Neural crest cell (in vitro differentiated cells): ENCODE measurements at regions not wholly inside any gene's neighbourhood (a gene's known extent, or its start where the extent isn't known, plus 50 kb on each side); places are given as distances from the start of the nearest gene placed in this dataset.

Experiments used
- DNase-seq: peaks from one replicate; pipeline ENCODE4 v3.0.0; 2021; ENCODE audit warnings: low read depth, mixed read lengths, low spot score
- H3K27ac Mint-ChIP-seq: one replicate; pipeline ENCODE4 v1.8.0; 2021; ENCODE audit warnings: mild to moderate bottlenecking, mixed read lengths; ENCODE audit not compliant: unreplicated experiment
- H3K27me3 Mint-ChIP-seq: 2 replicates; pipeline ENCODE4 v1.8.0; 2021; ENCODE audit warnings: low read depth, mild to moderate bottlenecking, mixed read lengths
- H3K36me3 Mint-ChIP-seq: 2 replicates; pipeline ENCODE4 v1.8.0; 2021; ENCODE audit warnings: low read depth, mild to moderate bottlenecking, mixed read lengths
- H3K4me1 Mint-ChIP-seq: 2 replicates; pipeline ENCODE4 v1.8.0; 2021; ENCODE audit warnings: mixed read lengths
- H3K4me3 Mint-ChIP-seq: one replicate; pipeline ENCODE4 v1.8.0; 2021; ENCODE audit warnings: mild to moderate bottlenecking, mixed read lengths
- H3K9me3 Mint-ChIP-seq: 2 replicates; pipeline ENCODE4 v1.8.0; 2021; ENCODE audit warnings: mixed read lengths
- CTCF ChIP-seq: fragments of 200-600 bp; sonication (generic); conservative IDR thresholded peaks from 2 replicates; pipeline ENCODE4 v1.5.0; 2021; ENCODE audit warnings: antibody characterized with exemption, mild to moderate bottlenecking

GRCh38 chr6:124885171-124885570, 77.1 kb upstream of the RNF217 start:
- DNase-seq = no peak
- no peak overlapping the region for H3K27ac Mint-ChIP-seq
- TF ChIP-seq CTCF = no peak
- H3K4me1 Mint-ChIP-seq = peaks cover 23% of the 10 kb centered on the region
- H3K4me3 Mint-ChIP-seq = no peak overlapping the region
- H3K27me3 Mint-ChIP-seq = no peaks in the 10 kb centered on the region
- H3K9me3 Mint-ChIP-seq = no peaks in the 10 kb centered on the region
- no peaks in the 10 kb centered on the region for H3K36me3 Mint-ChIP-seq

GRCh38 chr6:124887872-124888580, 74.2 kb upstream of the RNF217 start:
- no peak overlapping the region for H3K27ac Mint-ChIP-seq
- no peak for DNase-seq
- H3K4me1 Mint-ChIP-seq = peaks cover 17% of the 10 kb centered on the region
- no peak for TF ChIP-seq CTCF
- no peaks in the 10 kb centered on the region for H3K36me3 Mint-ChIP-seq
- H3K27me3 Mint-ChIP-seq = no peaks in the 10 kb centered on the region
- H3K4me3 Mint-ChIP-seq = no peak overlapping the region
- peaks cover 2% of the 10 kb centered on the region for H3K9me3 Mint-ChIP-seq

GRCh38 chr6:124888581-124889371, 73.5 kb upstream of the RNF217 start:
- no peaks in the 10 kb centered on the region for H3K27me3 Mint-ChIP-seq
- TF ChIP-seq CTCF = no peak
- DNase-seq = no peak
- no peak overlapping the region for H3K4me3 Mint-ChIP-seq
- H3K9me3 Mint-ChIP-seq = peaks cover 3% of the 10 kb centered on the region
- peaks cover 12% of the 10 kb centered on the region for H3K4me1 Mint-ChIP-seq
- H3K27ac Mint-ChIP-seq = no peak overlapping the region
- H3K36me3 Mint-ChIP-seq = no peaks in the 10 kb centered on the region

- H3K4me3 Mint-ChIP-seq = no peak overlapping the region
- H3K9me3 Mint-ChIP-seq = peaks cover 3% of the 10 kb centered on the region
- DNase-seq = no peak
- H3K27me3 Mint-ChIP-seq = no peaks in the 10 kb centered on the region
- no peaks in the 10 kb centered on the region for H3K36me3 Mint-ChIP-seq
- TF ChIP-seq CTCF = no peak
- H3K27ac Mint-ChIP-seq = no peak overlapping the region
- H3K4me1 Mint-ChIP-seq = no peaks in the 10 kb centered on the region
Measured at GRCh38 chr6:124901084-124901483, 61.2 kb upstream of the RNF217 start.

- no peak for TF ChIP-seq CTCF
Measured at GRCh38 chr6:124903797-124904196, 58.4 kb upstream of the RNF217 start.

More at GRCh38 chr6:124903797-124904196, 58.4 kb upstream of the RNF217 start:
- no peaks in the 10 kb centered on the region for H3K4me1 Mint-ChIP-seq
- H3K9me3 Mint-ChIP-seq = peaks cover 3% of the 10 kb centered on the region
- no peak for DNase-seq
- no peak overlapping the region for H3K27ac Mint-ChIP-seq
- H3K36me3 Mint-ChIP-seq = no peaks in the 10 kb centered on the region
- H3K27me3 Mint-ChIP-seq = no peaks in the 10 kb centered on the region
- no peak overlapping the region for H3K4me3 Mint-ChIP-seq
